H1 (cell line): ENCODE measurements at regions not wholly inside any gene's neighbourhood (a gene's known extent, or its start where the extent isn't known, plus 50 kb on each side); places are given as distances from the start of the nearest gene placed in this dataset.

Source experiments
- CBX5 ChIP-seq: fragments of 300-800, 300-1000 bp; sonication (generic); IDR thresholded peaks from 2 replicates; pipeline ENCODE4 v1.7.1; 2016; ENCODE audit warnings: antibody characterized with exemption, low read length, low read depth
- CTCF ChIP-seq, 3 experiments: IDR thresholded peaks; 1 replicate in 2 of 3; 2 replicates in 1 of 3; pipeline versions ENCODE4 v1.5.1 to v1.6.1; 2011; ENCODE audit warnings: low read length in 3 of 3, mild to moderate bottlenecking in 3 of 3, inconsistent platforms in 2 of 3, low read depth in 1 of 3, moderate library complexity in 1 of 3; ENCODE audit not compliant: insufficient read depth in 1 of 3; ENCODE audit errors: control extremely low read depth in 1 of 3
- EZH2 ChIP-seq: fragments of 200-600 bp; sonication (generic); IDR thresholded peaks from 2 replicates; pipeline ENCODE4 v1.7.1; 2012; ENCODE audit warnings: low read depth, mild to moderate bottlenecking, moderate library complexity, low read length, inconsistent platforms; ENCODE audit not compliant: severe bottlenecking
- FOSL1 ChIP-seq: IDR thresholded peaks from 2 replicates; pipeline ENCODE4 v1.6.1; 2011; ENCODE audit warnings: mild to moderate bottlenecking, low read depth, low read length, moderate library complexity; ENCODE audit not compliant: insufficient read depth
- MAFK ChIP-seq: IDR thresholded peaks from 2 replicates; pipeline ENCODE4 v1.6.1; 2012; ENCODE audit warnings: low read depth, mild to moderate bottlenecking, improper control_type of control experiment, low read length
- POLR2A ChIP-seq, 2 experiments: IDR thresholded peaks; 1 replicate in 1 of 2; 2 replicates in 1 of 2; pipeline ENCODE4 v1.6.1; 2011; ENCODE audit warnings: low read depth in 2 of 2, low read length in 2 of 2, mild to moderate bottlenecking in 2 of 2; ENCODE audit errors: control extremely low read depth in 1 of 2
- POLR2AphosphoS5 ChIP-seq: IDR thresholded peaks from 2 replicates; pipeline ENCODE4 v1.6.1; 2011; ENCODE audit warnings: low read depth, low read length
- RAD21 ChIP-seq, 2 experiments: IDR thresholded peaks in 1 of 2; conservative IDR thresholded peaks in 1 of 2; 2 replicates each; pipeline ENCODE4 v1.6.1; 2011; ENCODE audit warnings: low read depth in 2 of 2, low read length in 2 of 2, improper control_type of control experiment in 1 of 2, inconsistent platforms in 1 of 2, mild to moderate bottlenecking in 1 of 2, moderate library complexity in 1 of 2
- RFX5 ChIP-seq: IDR thresholded peaks from 2 replicates; pipeline ENCODE4 v1.6.1; 2011; ENCODE audit warnings: low read depth, low read length, improper control_type of control experiment, borderline replicate concordance
- RXRA ChIP-seq: IDR thresholded peaks from 2 replicates; pipeline ENCODE4 v1.6.1; 2011; ENCODE audit warnings: low read depth, mild to moderate bottlenecking, low read length, moderate library complexity; ENCODE audit not compliant: insufficient read depth
- SAP30 ChIP-seq: fragments of 300-600 bp; sonication (generic); IDR thresholded peaks from 2 replicates; pipeline ENCODE4 v1.7.1; 2012; ENCODE audit warnings: low read length, moderate library complexity, mild to moderate bottlenecking, inconsistent platforms; ENCODE audit not compliant: insufficient read depth, insufficient replicate concordance
- SIN3A ChIP-seq, 2 experiments: IDR thresholded peaks in 1 of 2; conservative IDR thresholded peaks in 1 of 2; 2 replicates each; pipeline ENCODE4 v1.6.1; 2011 to 2012; ENCODE audit warnings: low read length in 2 of 2, improper control_type of control experiment in 1 of 2, low read depth in 1 of 2, mild to moderate bottlenecking in 1 of 2
- TBP ChIP-seq: IDR thresholded peaks from 2 replicates; pipeline ENCODE4 v1.6.1; 2011; ENCODE audit warnings: low read depth, low read length, improper control_type of control experiment
- YY1 ChIP-seq: IDR thresholded peaks from 2 replicates; pipeline ENCODE4 v1.6.1; 2011; ENCODE audit warnings: low read depth, mild to moderate bottlenecking, low read length

DNA sequence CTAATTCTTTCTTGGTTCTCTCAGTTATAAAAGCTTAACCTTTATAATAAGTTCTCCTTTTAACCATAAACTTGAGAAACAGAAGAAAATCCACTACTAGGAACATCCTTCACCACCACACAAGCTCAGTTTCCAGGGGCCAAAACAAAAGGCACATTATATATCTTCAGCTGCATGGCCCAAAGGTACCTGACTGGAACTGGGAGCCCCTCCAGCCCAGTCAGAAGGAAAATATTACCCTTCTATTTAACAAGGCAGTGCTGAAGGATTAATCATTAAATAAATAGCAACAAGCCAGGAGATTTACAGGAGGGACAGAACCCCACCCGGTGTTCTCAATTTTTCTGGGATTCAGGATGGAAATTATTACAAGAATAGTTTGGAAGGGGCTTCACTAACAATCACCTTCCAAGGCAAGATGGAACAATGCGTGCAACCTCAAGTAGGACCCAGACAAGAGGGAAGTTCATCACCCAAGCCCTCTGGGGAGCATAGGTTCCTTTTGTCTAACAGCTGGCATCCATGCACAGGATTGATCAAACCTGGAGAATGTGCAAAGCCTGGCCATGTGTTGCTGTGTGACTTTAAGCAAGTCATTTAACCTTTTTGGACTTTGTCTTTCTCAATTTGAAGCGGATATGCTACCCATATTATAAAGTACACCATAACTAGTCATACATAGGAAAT lies 159.6 kb upstream of the SETBP1 start:
- TF ChIP-seq RXRA (no peak), CTCF (IDR thresholded peaks at IDR 0.05; ENCODE audit: control extremely low read depth in 1 of 3, insufficient read depth in 1 of 3, low read depth in 1 of 3, low read length in 3 of 3) (no peak), FOSL1 (no peak), SIN3A (conservative IDR thresholded peaks at IDR 0.05 in 1 of 2, IDR thresholded peaks at IDR 0.05 in 1 of 2; ENCODE audit: low read depth in 1 of 2, low read length in 2 of 2) (no peak), TBP (no peak), MAFK (no peak), RAD21 (IDR thresholded peaks at IDR 0.05 in 1 of 2, conservative IDR thresholded peaks at IDR 0.05 in 1 of 2; ENCODE audit: low read depth in 2 of 2, low read length in 2 of 2) (no peak), CBX5 (no peak), EZH2 (no peak), SAP30 (no peak), POLR2AphosphoS5 (no peak), RFX5 (no peak), POLR2A (IDR thresholded peaks at IDR 0.05; ENCODE audit: control extremely low read depth in 1 of 2, low read depth in 2 of 2, low read length in 2 of 2) (no peak), YY1 (no peak)
